Endothelial cell of umbilical vein (primary cell): ENCODE measurements at regions not wholly inside any gene's neighbourhood (a gene's known extent, or its start where the extent isn't known, plus 50 kb on each side); places are given as distances from the start of the nearest gene placed in this dataset.
"Not testable (repeated sequence)": the region's sequence is repeated elsewhere in the genome, so short reads cannot be mapped to it uniquely, and the experiment has no call there.

Experiments
- BruUV-seq: library from RNA; stranded (reverse); fragments of 400-500 nt; replicated peaks from 2 replicates; lab custom pipeline; 2021; lab: Mats Ljungman, UMichigan
- CTCF ChIA-PET: fragments of 300-600, 350-600 bp; sonication (Branson Sonifier 250); formaldehyde crosslinking; loops from one replicate; lab custom pipeline; 2021; ENCODE audit warnings: antibody characterized with exemption, inconsistent platforms; lab: Charles Lee
- POLR2A ChIA-PET: fragments of 300-600, 350-600 bp; sonication (Branson Sonifier 250); formaldehyde crosslinking; loops from one replicate; lab custom pipeline; 2021; ENCODE audit warnings: antibody characterized with exemption, inconsistent platforms; lab: Charles Lee
- DNase-seq: peaks from one replicate; pipeline ENCODE4 v3.0.0-alpha.2; 2011; ENCODE audit warnings: low read depth, low spot score
- FAIRE-seq: peaks from 2 replicates; lab custom pipeline; 2011; peaks lifted over from hg19 to GRCh38; lab: Jason Lieb, UNC
- H2AFZ ChIP-seq: 2 replicates; pipeline ENCODE4 v1.6.0; 2012; ENCODE audit warnings: low read depth, low read length, control low read depth, inconsistent platforms
- H3K27ac ChIP-seq: 2 replicates; pipeline ENCODE4 v1.5.1; 2011; ENCODE audit warnings: low read depth, mild to moderate bottlenecking, control low read depth, low read length, moderate library complexity; ENCODE audit not compliant: insufficient read depth
- H3K27me3 ChIP-seq, 2 experiments: 2 replicates each; pipeline versions ENCODE4 v1.6.0 to v1.6.1; 2011; ENCODE audit warnings: low read length in 2 of 2, mixed read lengths in 1 of 2; ENCODE audit not compliant: control insufficient read depth in 2 of 2, insufficient read depth in 2 of 2
- H3K36me3 ChIP-seq, 2 experiments: 2 replicates in 1 of 2; 3 replicates in 1 of 2; pipeline ENCODE4 v1.5.1; 2011; ENCODE audit warnings: low read length in 2 of 2, mild to moderate bottlenecking in 1 of 2, moderate library complexity in 1 of 2; ENCODE audit not compliant: control insufficient read depth in 2 of 2, insufficient read depth in 2 of 2; ENCODE audit errors: extremely low read depth in 1 of 2
- H3K4me1 ChIP-seq: 3 replicates; pipeline ENCODE4 v1.5.1; 2011; ENCODE audit warnings: mild to moderate bottlenecking, low read length; ENCODE audit not compliant: control insufficient read depth, insufficient read depth; ENCODE audit errors: extremely low read depth
- H3K4me2 ChIP-seq: 2 replicates; pipeline ENCODE4 v1.6.1; 2011; ENCODE audit warnings: low read length, control low read depth, mixed read lengths; ENCODE audit not compliant: insufficient read depth
- H3K4me3 ChIP-seq, 3 experiments: fragments of 200-600 bp in 1 of 3; sonication (generic), shearing (Covaris generic) in 1 of 3; replicated peaks in 1 of 3; 2 replicates each; pipeline ENCODE4 v1.5.1; 2011 to 2016; ENCODE audit warnings: control low read depth in 3 of 3, low read length in 3 of 3, mild to moderate bottlenecking in 2 of 3, inconsistent platforms in 1 of 3, low read depth in 1 of 3, moderate library complexity in 1 of 3; ENCODE audit not compliant: insufficient read depth in 1 of 3
- H3K79me2 ChIP-seq: 2 replicates; pipeline ENCODE4 v1.6.0; 2012; ENCODE audit warnings: low read length, inconsistent platforms; ENCODE audit not compliant: control insufficient read depth, insufficient read depth
- H3K9ac ChIP-seq: replicated peaks from 2 replicates; pipeline ENCODE3; 2011; ENCODE audit warnings: low read length, control low read depth; ENCODE audit not compliant: insufficient read depth; ENCODE audit errors: extremely low read depth
- H3K9me1 ChIP-seq: replicated peaks from 3 replicates; pipeline ENCODE4 v1.6.0; 2011; ENCODE audit warnings: mild to moderate bottlenecking, low read length; ENCODE audit not compliant: control insufficient read depth, insufficient read depth; ENCODE audit errors: extremely low read depth
- H3K9me3 ChIP-seq: replicated peaks from 2 replicates; pipeline ENCODE4 v1.5.1; 2012; ENCODE audit warnings: low read length, inconsistent platforms; ENCODE audit not compliant: control insufficient read depth, insufficient read depth
- H4K20me1 ChIP-seq: replicated peaks from 2 replicates; pipeline ENCODE3; 2011; ENCODE audit warnings: mild to moderate bottlenecking, low read length; ENCODE audit not compliant: control insufficient read depth, insufficient read depth; ENCODE audit errors: extremely low read depth
- EZH2 ChIP-seq: IDR thresholded peaks from 2 replicates; pipeline ENCODE4 v1.6.1; 2012; ENCODE audit warnings: borderline replicate concordance, low read depth, mild to moderate bottlenecking, moderate library complexity, low read length, inconsistent platforms; ENCODE audit not compliant: severe bottlenecking
- FOS ChIP-seq: IDR thresholded peaks from 2 replicates; pipeline ENCODE4 v1.6.1; 2011; ENCODE audit warnings: mild to moderate bottlenecking, low read length, moderate library complexity, borderline replicate concordance; ENCODE audit not compliant: insufficient read depth
- GATA2 ChIP-seq: IDR thresholded peaks from 2 replicates; pipeline ENCODE4 v1.7.0; 2011; ENCODE audit warnings: low read depth, mild to moderate bottlenecking, moderate library complexity, mixed read lengths, low read length; ENCODE audit not compliant: insufficient read length, insufficient read depth
- JUN ChIP-seq: IDR thresholded peaks from 2 replicates; pipeline ENCODE4 v1.6.1; 2011; ENCODE audit warnings: borderline replicate concordance, low read depth; ENCODE audit not compliant: insufficient read length, insufficient read depth
- MAX ChIP-seq: IDR thresholded peaks from 2 replicates; pipeline ENCODE4 v1.6.1; 2011; ENCODE audit not compliant: insufficient read depth, insufficient read length
- MYC ChIP-seq: IDR thresholded peaks from one replicate; pipeline ENCODE4 v1.6.1; 2011; ENCODE audit warnings: mild to moderate bottlenecking, low read depth, low read length
- POLR2A ChIP-seq: IDR thresholded peaks from 2 replicates; pipeline ENCODE4 v1.6.1; 2012; ENCODE audit warnings: low read depth, mild to moderate bottlenecking, control low read depth, low read length
- POLR2AphosphoS5 ChIP-seq: IDR thresholded peaks from 2 replicates; pipeline ENCODE4 v1.6.1; 2012; ENCODE audit warnings: low read depth, mild to moderate bottlenecking, control low read depth, low read length, moderate library complexity; ENCODE audit not compliant: insufficient read depth
- dilution Hi-C: fragments of 300-500 bp; cut with MboI; formaldehyde crosslinking; loops from one replicate; pipeline ENCODE4 v1.15.0; 2019; ENCODE audit warnings: low sequenced_read_pairs; ENCODE audit not compliant: extremely low pct_ligation_motif_present
- intact Hi-C: fragments of 100-400 bp; cut with micrococcal nuclease; formaldehyde crosslinking; loops from one replicate; pipeline ENCODE4 v1.10.0; 2022
- TF ChIP-seq, protein P1 (sequence below), 2 donors: IDR thresholded peaks; 1 replicate in 1 of 2; 2 replicates in 1 of 2; pipeline ENCODE4 v1.5.1; 2011; ENCODE audit warnings: low read length in 2 of 2, mild to moderate bottlenecking in 2 of 2, moderate library complexity in 2 of 2, control low read depth in 1 of 2, inconsistent platforms in 1 of 2, low read depth in 1 of 2; ENCODE audit not compliant: insufficient read depth in 1 of 2; ENCODE audit errors: extremely low read depth in 1 of 2

- TF ChIP-seq FOS (no peak), MAX (no peak), MYC (no peak), GATA2 (no peak), POLR2A (no peak), EZH2 (no peak), POLR2AphosphoS5 (no peak), JUN (no peak)
- TF ChIP-seq, protein P1, sequence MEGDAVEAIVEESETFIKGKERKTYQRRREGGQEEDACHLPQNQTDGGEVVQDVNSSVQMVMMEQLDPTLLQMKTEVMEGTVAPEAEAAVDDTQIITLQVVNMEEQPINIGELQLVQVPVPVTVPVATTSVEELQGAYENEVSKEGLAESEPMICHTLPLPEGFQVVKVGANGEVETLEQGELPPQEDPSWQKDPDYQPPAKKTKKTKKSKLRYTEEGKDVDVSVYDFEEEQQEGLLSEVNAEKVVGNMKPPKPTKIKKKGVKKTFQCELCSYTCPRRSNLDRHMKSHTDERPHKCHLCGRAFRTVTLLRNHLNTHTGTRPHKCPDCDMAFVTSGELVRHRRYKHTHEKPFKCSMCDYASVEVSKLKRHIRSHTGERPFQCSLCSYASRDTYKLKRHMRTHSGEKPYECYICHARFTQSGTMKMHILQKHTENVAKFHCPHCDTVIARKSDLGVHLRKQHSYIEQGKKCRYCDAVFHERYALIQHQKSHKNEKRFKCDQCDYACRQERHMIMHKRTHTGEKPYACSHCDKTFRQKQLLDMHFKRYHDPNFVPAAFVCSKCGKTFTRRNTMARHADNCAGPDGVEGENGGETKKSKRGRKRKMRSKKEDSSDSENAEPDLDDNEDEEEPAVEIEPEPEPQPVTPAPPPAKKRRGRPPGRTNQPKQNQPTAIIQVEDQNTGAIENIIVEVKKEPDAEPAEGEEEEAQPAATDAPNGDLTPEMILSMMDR (IDR thresholded peaks at IDR 0.05; ENCODE audit: extremely low read depth in 1 of 2, insufficient read depth in 1 of 2, low read depth in 1 of 2, low read length in 2 of 2): no peak
- H3K9me3 ChIP-seq: peaks cover 2% of the 10 kb centered on the region
- no peak for FAIRE-seq
- no peaks in the 10 kb centered on the region for H3K9me1 ChIP-seq
- CTCF ChIA-PET: no interaction called here
- no TSS peak for BruUV-seq
- no peaks in the 10 kb centered on the region for H3K27me3 ChIP-seq
- intact Hi-C loops: no loop called here
- no peak overlapping the region for H3K9ac ChIP-seq
- POLR2A ChIA-PET: no interaction called here
- H3K4me1 ChIP-seq: no peaks in the 10 kb centered on the region
- no peaks in the 10 kb centered on the region for H4K20me1 ChIP-seq
- no peak overlapping the region for H2AFZ ChIP-seq
- DNase-seq: no peak
- dilution Hi-C loops: no loop called here
- H3K4me3 ChIP-seq: no peak overlapping the region
- no peaks in the 10 kb centered on the region for H3K36me3 ChIP-seq
- no peaks in the 10 kb centered on the region for H3K79me2 ChIP-seq
- no peak overlapping the region for H3K4me2 ChIP-seq
- no peak overlapping the region for H3K27ac ChIP-seq
These were observed 200.7 kb downstream of the DCDC2C start for GRCh38 chr2:3904061-3904460.

GRCh38 chr2:3908498-3908897 lies 205.1 kb downstream of the DCDC2C start:
- H2AFZ ChIP-seq, H3K27ac ChIP-seq, intact Hi-C loops, DNase-seq, H3K4me2 ChIP-seq, H3K36me3 ChIP-seq, H3K4me3 ChIP-seq, POLR2A ChIA-PET, H3K79me2 ChIP-seq, H3K9me1 ChIP-seq, H3K9ac ChIP-seq, BruUV-seq, dilution Hi-C loops, FAIRE-seq, H3K9me3 ChIP-seq, H3K27me3 ChIP-seq, CTCF ChIA-PET, H4K20me1 ChIP-seq: not testable (repeated sequence)
- peaks cover 11% of the 10 kb centered on the region for H3K4me1 ChIP-seq
